DND-41 (cell line): ENCODE measurements at regions not wholly inside any gene's neighbourhood (a gene's known extent, or its start where the extent isn't known, plus 50 kb on each side); places are given as distances from the start of the nearest gene placed in this dataset.

ENCODE experiments used
- EZH2 ChIP-seq: IDR thresholded peaks from 3 replicates; pipeline ENCODE4 v1.6.1; 2012; ENCODE audit warnings: borderline replicate concordance, low read depth, mild to moderate bottlenecking, moderate library complexity, low read length, inconsistent platforms; ENCODE audit not compliant: severe bottlenecking
- TF ChIP-seq, protein P1 (sequence below): IDR thresholded peaks from 2 replicates; pipeline ENCODE4 v1.5.1; 2012; ENCODE audit warnings: borderline replicate concordance, low read length, moderate library complexity, mild to moderate bottlenecking; ENCODE audit not compliant: poor library complexity, severe bottlenecking; ENCODE audit errors: extremely low read depth

DNA sequence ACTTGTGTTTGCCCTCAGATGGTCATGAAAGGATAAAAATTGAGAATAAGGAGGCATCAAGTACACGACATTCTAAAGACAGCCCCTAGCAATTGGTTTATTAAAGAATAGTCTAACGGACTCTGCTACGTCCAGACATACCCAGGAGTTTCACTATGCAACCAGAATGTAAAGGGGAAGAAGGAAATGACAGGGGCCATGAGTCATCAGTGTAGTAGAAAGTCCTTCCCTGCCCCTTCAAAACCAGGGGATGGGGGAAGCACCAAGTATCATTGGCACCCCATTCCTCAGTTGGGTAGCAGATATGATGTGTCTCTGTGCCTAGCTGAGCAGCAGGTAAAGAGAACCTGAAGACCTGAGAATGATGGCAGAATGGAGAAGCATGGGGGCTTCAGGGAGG lies 367.4 kb downstream of the IL20RB start:
- no peak for TF ChIP-seq EZH2
- TF ChIP-seq, protein P1, sequence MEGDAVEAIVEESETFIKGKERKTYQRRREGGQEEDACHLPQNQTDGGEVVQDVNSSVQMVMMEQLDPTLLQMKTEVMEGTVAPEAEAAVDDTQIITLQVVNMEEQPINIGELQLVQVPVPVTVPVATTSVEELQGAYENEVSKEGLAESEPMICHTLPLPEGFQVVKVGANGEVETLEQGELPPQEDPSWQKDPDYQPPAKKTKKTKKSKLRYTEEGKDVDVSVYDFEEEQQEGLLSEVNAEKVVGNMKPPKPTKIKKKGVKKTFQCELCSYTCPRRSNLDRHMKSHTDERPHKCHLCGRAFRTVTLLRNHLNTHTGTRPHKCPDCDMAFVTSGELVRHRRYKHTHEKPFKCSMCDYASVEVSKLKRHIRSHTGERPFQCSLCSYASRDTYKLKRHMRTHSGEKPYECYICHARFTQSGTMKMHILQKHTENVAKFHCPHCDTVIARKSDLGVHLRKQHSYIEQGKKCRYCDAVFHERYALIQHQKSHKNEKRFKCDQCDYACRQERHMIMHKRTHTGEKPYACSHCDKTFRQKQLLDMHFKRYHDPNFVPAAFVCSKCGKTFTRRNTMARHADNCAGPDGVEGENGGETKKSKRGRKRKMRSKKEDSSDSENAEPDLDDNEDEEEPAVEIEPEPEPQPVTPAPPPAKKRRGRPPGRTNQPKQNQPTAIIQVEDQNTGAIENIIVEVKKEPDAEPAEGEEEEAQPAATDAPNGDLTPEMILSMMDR = no peak
